Activated CD8-positive, alpha-beta memory T cell treated with anti-CD3 and anti-CD28 coated beads for 36 hours (primary cell): ENCODE measurements at regions not wholly inside any gene's neighbourhood (a gene's known extent, or its start where the extent isn't known, plus 50 kb on each side); places are given as distances from the start of the nearest gene placed in this dataset.
"Not testable (repeated sequence)": the region's sequence is repeated elsewhere in the genome, so short reads cannot be mapped to it uniquely, and the experiment has no call there.

Experiments used
- CTCF ChIA-PET: fragments of 350-600 bp; sonication (Branson Sonifier 250); formaldehyde crosslinking; loops from one replicate; lab custom pipeline; 2021; ENCODE audit warnings: antibody characterized with exemption; lab: Charles Lee
- POLR2A ChIA-PET: fragments of 350-600 bp; sonication (Branson Sonifier 250); formaldehyde crosslinking; loops from one replicate; lab custom pipeline; 2021; ENCODE audit warnings: antibody characterized with exemption; lab: Charles Lee

DNA sequence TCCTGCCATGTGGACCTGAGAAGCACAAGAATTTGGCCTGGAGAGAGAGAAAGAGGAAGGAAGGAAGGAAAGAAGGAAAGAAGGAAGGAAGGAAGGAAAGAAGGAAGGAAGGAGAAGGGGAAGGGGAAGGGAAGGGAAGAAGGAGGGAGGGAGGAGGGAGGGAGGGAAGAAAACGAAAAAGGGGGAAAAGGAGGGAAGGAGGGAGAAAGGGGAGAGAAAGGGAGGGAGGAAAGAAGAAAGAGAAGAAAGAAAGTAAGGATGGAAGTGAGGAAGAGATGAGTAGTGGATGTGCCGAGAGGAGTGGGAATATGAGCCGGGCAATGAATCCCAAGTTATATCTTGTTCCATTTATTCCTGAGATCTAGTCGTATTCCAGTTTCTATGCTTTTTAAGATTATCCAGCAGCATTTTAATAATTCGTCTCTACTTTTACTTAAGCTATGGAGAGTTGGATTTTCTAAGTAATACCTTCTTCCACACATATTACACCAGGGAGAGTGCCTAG is 247.8 kb downstream of the TDRD15 start:
- ChIA-PET POLR2A (no interaction called here), CTCF (no interaction called here)

DNA sequence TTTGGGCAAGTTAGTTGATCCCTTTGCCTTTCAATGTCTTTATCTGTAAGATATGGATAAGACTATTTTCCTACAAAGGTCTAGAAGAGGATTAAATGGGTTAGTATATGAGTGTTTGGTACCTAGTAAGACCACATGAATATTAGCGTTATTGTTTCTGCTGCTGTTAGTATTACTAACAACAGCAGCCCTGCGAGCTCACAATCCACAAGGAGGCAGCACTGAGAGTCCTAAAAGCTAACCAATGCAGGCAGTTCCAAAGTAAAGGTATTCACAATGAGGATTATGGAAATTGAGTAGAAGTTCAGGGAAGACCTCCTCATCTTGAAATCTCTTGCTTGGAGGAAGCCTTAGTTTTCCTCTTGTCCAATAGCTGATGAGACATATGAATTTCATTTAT is 248.9 kb downstream of the TDRD15 start:
- POLR2A ChIA-PET: no interaction called here
- CTCF ChIA-PET: no interaction called here

DNA sequence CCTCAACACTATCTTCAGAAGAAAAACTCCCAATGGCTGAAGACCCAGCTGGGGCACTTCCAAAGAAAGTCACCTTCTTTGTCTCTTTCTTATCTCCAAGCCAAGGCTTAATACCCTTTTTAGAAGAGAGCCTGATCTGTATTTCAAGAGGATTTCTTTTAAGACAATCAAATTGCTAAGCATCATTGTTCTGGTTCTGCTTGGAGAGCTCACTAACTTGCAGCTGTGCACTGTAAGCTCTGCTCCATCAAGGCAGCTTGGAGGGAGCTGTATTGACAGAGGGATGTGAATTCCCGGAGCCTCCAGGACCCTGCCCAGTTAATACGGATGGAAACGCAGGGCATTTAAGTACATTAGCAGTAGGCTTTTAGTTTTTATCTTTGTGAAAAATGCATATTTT is 253.1 kb downstream of the TDRD15 start:
- CTCF ChIA-PET: no interaction called here
- POLR2A ChIA-PET: no interaction called here

GRCh38 chr2:21379140-21379539 is 255.4 kb downstream of the TDRD15 start:
- POLR2A ChIA-PET: no interaction called here
- CTCF ChIA-PET: no interaction called here

GRCh38 chr2:21379668-21380067 is 255.9 kb downstream of the TDRD15 start:
- CTCF ChIA-PET, POLR2A ChIA-PET: not testable (repeated sequence)

DNA sequence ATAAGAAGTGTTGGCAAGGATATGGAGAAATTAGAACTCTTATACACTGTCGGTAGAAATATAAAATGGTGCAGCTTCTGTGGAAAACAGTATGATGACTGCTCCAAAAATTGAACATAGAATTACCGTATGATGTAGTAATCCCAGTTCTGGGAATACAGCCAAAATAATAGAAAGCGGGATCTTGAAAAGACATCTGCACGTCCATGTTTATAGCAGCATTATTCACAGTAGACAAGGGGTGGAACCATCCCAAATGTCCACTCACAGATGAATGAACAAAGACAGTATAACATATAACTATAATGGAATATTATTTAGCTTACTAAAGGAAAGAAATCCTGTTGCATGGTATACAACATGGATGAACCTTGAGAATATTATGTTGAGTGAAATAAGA is 257.7 kb downstream of the TDRD15 start:
- ChIA-PET POLR2A (no interaction called here), CTCF (no interaction called here)

DNA sequence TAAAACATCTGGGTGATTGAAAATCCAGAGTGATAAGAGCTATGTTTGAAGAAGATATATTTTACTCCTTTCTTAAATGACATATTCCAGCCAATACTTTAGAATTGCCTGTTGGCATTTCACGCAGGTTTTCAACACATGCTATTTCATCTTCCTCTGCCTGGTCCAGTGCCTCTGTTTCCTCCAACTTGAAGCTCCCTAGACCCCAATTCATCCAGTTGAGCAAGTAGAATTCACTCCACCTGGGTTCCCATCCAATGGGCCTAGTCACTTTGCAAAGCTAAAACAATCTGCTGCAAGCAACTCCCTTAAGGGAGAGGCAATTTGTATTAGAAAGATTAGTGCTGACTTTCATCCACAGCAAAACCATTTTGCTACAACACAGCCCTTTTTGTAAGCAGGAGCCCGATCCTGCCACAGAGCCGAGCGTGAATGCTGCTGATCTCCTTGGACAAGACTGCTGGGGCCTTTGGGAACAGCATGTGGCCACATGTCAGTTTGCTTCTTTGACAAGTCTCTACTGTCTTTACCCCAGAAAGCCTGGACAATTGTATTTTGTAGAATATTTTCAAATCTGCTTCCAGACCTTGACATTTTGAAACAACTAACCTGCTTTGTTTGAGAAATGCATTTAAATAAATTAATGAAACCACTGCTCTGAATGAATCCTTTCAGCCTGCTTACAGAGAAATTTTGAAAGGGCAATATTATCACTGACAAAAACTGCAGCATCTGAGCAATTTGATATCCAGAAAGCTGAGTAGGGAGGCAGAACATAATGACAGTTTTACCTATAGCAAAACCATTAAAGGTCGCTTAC is 259.1 kb downstream of the TDRD15 start:
- ChIA-PET POLR2A (no interaction called here), CTCF (no interaction called here)

- ChIA-PET POLR2A (no interaction called here), CTCF (no interaction called here)
Observed at GRCh38 chr2:21386666-21387065, 262.9 kb downstream of the TDRD15 start.

- POLR2A ChIA-PET: no interaction called here
- CTCF ChIA-PET: no interaction called here
Observed at GRCh38 chr2:21392649-21393048, 268.9 kb downstream of the TDRD15 start.

- ChIA-PET CTCF (no interaction called here), POLR2A (no interaction called here)
Observed at GRCh38 chr2:21393173-21393572, 269.4 kb downstream of the TDRD15 start.

DNA sequence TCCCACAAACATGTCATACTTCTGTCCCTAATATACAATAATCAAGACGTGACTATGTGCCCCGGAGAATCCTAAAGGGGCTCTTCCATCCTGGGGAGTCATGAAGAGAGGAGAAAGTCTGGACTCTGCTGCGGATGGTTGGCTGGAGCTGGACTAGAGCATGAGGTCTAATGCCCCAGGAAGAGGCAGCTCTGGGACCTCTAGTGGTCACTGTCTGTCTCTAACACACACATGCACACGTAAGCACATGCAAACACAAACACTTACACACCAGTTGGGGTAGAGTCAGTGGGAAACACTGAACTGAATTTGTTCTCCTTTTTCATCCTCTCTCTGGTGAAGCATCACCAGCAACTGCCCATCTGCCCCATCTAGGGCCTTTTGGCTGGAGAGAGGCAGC is 271.6 kb downstream of the TDRD15 start:
- ChIA-PET CTCF (no interaction called here), POLR2A (no interaction called here)

- CTCF ChIA-PET: no interaction called here
Observed at GRCh38 chr2:21396252-21396651, 272.5 kb downstream of the TDRD15 start.

DNA sequence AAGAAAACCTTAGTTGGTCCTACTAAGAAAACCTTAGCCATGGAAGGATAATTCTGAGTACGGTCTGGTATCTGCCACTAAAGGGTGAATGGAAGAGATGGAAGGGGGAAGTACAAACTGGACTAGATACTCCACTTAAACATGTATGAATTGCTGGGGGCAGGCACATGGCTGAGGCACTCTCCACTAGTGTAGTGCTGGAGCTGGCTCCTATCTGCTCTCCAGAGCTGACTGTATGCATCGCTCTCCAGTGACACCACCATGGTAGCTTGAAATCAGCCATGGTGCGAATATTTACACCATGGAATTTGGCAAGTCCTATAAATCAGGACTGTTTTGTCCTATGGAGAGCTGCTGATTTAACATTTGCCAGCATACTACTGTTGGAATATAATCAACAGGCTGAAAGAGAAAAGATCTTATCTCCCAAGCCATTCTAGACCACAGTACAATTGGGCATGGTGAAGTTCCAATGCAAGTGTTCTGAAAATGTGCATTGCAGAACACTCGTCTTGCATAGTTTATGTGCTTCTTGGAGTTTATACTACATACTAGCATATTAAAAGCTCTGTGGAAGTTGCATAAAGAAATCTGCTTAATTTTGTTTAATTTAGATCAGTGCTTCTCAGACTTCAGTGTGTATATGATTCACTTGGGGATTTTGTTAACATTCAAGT is 277.4 kb downstream of the TDRD15 start:
- POLR2A ChIA-PET: no interaction called here
- CTCF ChIA-PET: no interaction called here

More at GRCh38 chr2:21396252-21396651, 272.5 kb downstream of the TDRD15 start:
- POLR2A ChIA-PET: no interaction called here

DNA sequence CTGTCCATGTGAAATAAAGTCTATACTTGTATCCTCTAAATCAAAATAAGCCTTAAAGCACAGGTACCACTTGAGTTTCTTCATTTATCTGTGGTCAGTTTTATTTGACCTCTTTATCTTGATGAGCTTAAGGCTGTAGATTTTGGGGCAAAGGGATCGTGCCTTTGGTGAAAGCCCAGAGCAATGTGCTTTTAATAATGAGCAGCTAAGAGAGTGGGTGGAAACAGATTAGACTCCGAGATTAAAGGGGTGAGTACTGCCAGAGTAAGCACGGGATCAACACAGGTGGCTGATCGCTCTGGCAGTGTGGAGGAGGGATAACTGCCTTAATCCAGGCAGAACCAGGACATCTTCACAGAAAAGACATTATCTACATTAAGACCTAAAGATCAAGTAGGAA is 280.4 kb downstream of the TDRD15 start:
- CTCF ChIA-PET: no interaction called here
- POLR2A ChIA-PET: no interaction called here

DNA sequence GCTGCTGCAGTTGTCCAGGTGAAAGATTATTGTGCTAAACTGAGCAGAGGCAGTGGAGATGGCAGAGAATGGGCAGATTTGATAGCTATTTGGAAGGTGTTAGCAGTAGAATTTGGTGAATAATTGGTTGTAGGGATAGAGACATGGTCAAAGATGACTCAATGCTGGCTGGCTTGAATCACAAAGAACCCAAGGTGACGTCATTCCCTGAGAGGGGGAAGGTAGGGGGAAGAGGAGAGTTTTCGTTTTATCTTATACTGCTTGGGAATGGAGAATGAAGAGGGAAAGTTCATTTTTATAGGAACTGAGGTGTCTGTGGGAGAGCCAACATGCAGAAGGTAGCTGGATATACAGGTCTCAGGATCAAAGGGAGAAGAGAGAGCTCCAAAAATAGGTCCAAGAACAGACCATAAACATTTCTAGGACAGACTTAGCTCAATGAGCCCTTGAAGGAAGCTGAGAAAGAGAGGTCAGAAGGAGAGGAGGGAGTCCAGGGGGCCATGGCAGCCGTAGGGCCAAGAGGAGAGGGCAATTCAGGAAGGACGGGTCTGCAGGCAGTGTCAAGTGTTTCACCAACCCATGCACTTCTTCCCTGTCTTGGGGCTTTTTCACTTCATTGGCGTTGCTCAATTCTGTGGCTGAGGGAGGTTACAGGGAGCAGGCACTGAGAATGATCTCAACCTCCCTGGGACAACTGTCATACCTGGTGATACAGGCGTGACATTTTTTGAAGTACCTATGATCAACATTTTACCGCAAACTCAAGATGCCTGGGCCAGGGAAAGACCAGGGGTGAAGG is 281.3 kb downstream of the TDRD15 start:
- ChIA-PET CTCF (no interaction called here), POLR2A (no interaction called here)

DNA sequence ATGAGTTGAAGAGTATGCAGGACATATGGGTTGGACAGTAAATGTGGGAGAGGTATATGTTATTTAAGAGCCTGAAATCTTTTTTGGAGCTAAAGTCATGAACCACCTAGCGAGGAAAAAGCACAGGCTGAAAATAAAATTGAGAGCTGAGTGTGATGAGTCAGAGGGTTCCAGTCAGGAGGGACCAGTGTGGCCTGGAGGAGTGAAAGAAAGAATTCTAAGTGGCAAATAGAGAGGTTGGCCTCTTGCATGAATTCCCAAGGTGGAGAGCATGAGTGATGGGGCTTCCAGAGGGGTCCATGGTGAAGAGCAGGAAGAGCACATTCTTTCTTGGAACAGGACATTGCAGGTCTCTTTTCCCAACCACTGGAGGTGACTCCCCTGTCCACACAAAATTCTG is 282.6 kb downstream of the TDRD15 start:
- CTCF ChIA-PET: no interaction called here
- POLR2A ChIA-PET: no interaction called here

- CTCF ChIA-PET: no interaction called here
- POLR2A ChIA-PET: no interaction called here
Observed at GRCh38 chr2:21406911-21407310, 283.1 kb downstream of the TDRD15 start.

DNA sequence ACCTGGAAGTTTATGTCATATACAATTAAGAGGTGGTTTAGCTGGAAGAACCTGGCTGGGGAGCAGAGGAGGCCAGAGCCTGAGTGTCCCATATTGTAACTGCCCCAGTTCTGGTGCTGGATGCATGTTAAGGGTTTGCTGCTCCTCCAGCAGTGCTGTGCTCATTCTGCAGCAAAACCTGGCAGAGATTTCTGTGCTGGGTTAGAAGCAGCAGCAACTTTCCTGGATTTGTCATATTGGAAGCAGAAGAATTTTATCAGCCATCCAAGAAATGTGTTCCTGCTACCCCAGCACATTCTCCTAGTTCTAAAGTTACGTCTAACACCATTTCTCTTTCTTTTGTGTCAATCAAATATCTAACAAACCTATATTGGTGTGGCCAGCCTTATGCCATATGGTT is 284.1 kb downstream of the TDRD15 start:
- ChIA-PET POLR2A (no interaction called here), CTCF (no interaction called here)

GRCh38 chr2:21411741-21412140 is 288.0 kb downstream of the TDRD15 start:
- ChIA-PET CTCF (no interaction called here), POLR2A (no interaction called here)

DNA sequence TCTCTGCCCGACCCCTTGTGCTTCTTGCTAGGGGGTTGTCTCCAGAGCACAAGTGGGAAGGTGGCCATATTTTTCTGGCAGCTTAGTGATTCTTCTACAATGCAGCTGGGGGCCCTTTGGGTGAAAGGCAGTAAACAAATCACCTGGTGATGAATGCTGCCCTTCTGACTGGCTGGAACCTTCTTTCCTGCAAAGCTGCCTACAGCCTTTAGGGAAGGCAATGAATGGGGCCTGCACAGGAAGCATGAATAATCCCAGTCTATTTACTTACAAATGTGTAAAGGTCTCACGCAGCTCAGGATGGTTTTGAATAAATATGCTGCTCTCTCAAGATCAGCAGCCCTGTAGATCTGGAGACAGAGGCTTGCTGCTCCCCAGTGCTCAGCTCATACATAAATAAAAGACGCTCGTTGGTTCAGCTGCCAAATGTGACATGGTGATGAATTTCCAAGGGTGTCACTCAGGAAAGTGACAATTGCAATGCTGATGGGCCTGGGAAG is 289.2 kb downstream of the TDRD15 start:
- ChIA-PET CTCF (no interaction called here), POLR2A (no interaction called here)
